Vagina (tissue), 2 donors: ENCODE measurements at regions not wholly inside any gene's neighbourhood (a gene's known extent, or its start where the extent isn't known, plus 50 kb on each side); places are given as distances from the start of the nearest gene placed in this dataset.

ENCODE experiments used
- CTCF ChIP-seq, 3 experiments: fragments of 450-650 bp in 2 of 3; fragments of 200-600 bp in 1 of 3; sonication (generic) in 1 of 3; IDR thresholded peaks; one replicate each; pipeline ENCODE4 v1.5.1; 2017 to 2019; ENCODE audit warnings: antibody characterized with exemption in 3 of 3, mild to moderate bottlenecking in 2 of 3, moderate library complexity in 2 of 3
- POLR2A ChIP-seq, 2 donors: fragments of 450-650 bp; IDR thresholded peaks; one replicate each; pipeline ENCODE4 v1.6.1; 2017; ENCODE audit warnings: antibody characterized with exemption in 2 of 2, mild to moderate bottlenecking in 2 of 2, moderate library complexity in 2 of 2
- POLR2AphosphoS5 ChIP-seq, 2 donors: sonication (generic); formaldehyde crosslinking; IDR thresholded peaks; one replicate each; pipeline ENCODE4 v1.9.0; 2017; ENCODE audit warnings: antibody characterized with exemption in 2 of 2, mild to moderate bottlenecking in 2 of 2, low read depth in 1 of 2; ENCODE audit not compliant: insufficient read depth in 1 of 2

GRCh38 chr2:107093426-107093957 lies 207.5 kb upstream of the ST6GAL2 start:
- TF ChIP-seq CTCF (IDR thresholded peaks at IDR 0.05), result no peak
- no peak for TF ChIP-seq POLR2A (IDR thresholded peaks at IDR 0.05)
- no peak for TF ChIP-seq POLR2AphosphoS5 (IDR thresholded peaks at IDR 0.05; ENCODE audit: insufficient read depth in 1 of 2, low read depth in 1 of 2)
